Lower leg skin (tissue), 3 donors: ENCODE measurements at regions not wholly inside any gene's neighbourhood (a gene's known extent, or its start where the extent isn't known, plus 50 kb on each side); places are given as distances from the start of the nearest gene placed in this dataset.

Experiments used
- CTCF ChIP-seq, 3 donors: fragments of 450-650 bp; IDR thresholded peaks; one replicate each; pipeline ENCODE4 v1.5.1; 2016; ENCODE audit warnings: antibody characterized with exemption in 3 of 3, mild to moderate bottlenecking in 3 of 3, moderate library complexity in 2 of 3
- POLR2A ChIP-seq, 2 donors: fragments of 450-650 bp; IDR thresholded peaks; one replicate each; pipeline ENCODE4 v1.6.1; 2016 to 2017; ENCODE audit warnings: antibody characterized with exemption in 2 of 2, mild to moderate bottlenecking in 1 of 2, moderate library complexity in 1 of 2

GRCh38 chr5:167509076-167509475 is 782.4 kb upstream of the WWC1 start:
- no peak for TF ChIP-seq CTCF (IDR thresholded peaks at IDR 0.05)
- TF ChIP-seq POLR2A (IDR thresholded peaks at IDR 0.05): no peak
